DOHH2 (cell line): ENCODE measurements at regions not wholly inside any gene's neighbourhood (a gene's known extent, or its start where the extent isn't known, plus 50 kb on each side); places are given as distances from the start of the nearest gene placed in this dataset.

Source experiments
- H3F3A ChIP-seq: fragments of 200-600 bp; sonication (generic), shearing (Covaris generic); 2 replicates; pipeline ENCODE4 v1.6.0; 2016; ENCODE audit warnings: antibody characterized with exemption, mild to moderate bottlenecking; ENCODE audit not compliant: control insufficient read depth, insufficient read depth
- H3K27ac ChIP-seq: fragments of 200-600 bp; sonication (generic); 2 replicates; pipeline ENCODE4 v1.5.1; 2014; ENCODE audit warnings: low read depth, mild to moderate bottlenecking, low read length, moderate library complexity
- H3K27me3 ChIP-seq: fragments of 200-600 bp; sonication (generic); 2 replicates; pipeline ENCODE4 v1.6.1; 2014; ENCODE audit warnings: mild to moderate bottlenecking, low read length, mixed read lengths; ENCODE audit not compliant: control insufficient read depth
- H3K36me3 ChIP-seq: fragments of 200-600 bp; sonication (generic); 2 replicates; pipeline ENCODE4 v1.6.1; 2014; ENCODE audit warnings: mild to moderate bottlenecking, low read length, moderate library complexity, mixed read lengths; ENCODE audit not compliant: control insufficient read depth
- H3K4me1 ChIP-seq: fragments of 200-600 bp; sonication (generic); 2 replicates; pipeline ENCODE4 v1.6.1; 2014; ENCODE audit warnings: mild to moderate bottlenecking, low read length, mixed read lengths; ENCODE audit not compliant: control insufficient read depth
- H3K4me2 ChIP-seq: fragments of 200-600 bp; sonication (generic); 2 replicates; pipeline ENCODE4 v1.6.0; 2014; ENCODE audit warnings: mild to moderate bottlenecking, low read length, moderate library complexity
- H3K4me3 ChIP-seq: fragments of 200-600 bp; sonication (generic); 2 replicates; pipeline ENCODE4 v1.5.1; 2014; ENCODE audit warnings: mild to moderate bottlenecking, low read length, mixed read lengths
- H3K79me2 ChIP-seq: fragments of 200-600 bp; sonication (generic); 2 replicates; pipeline ENCODE4 v1.6.1; 2014; ENCODE audit warnings: mild to moderate bottlenecking, low read length, mixed read lengths; ENCODE audit not compliant: control insufficient read depth
- H3K9me2 ChIP-seq: fragments of 200-600 bp; sonication (generic); replicated peaks from 2 replicates; pipeline ENCODE4 v1.6.1; 2014; ENCODE audit warnings: mild to moderate bottlenecking, low read length, mixed read lengths; ENCODE audit not compliant: control insufficient read depth
- H3K9me3 ChIP-seq: fragments of 200-600 bp; sonication (generic); 2 replicates; pipeline ENCODE4 v1.6.1; 2014; ENCODE audit warnings: antibody characterized with exemption, low read length, mixed read lengths; ENCODE audit not compliant: control insufficient read depth, insufficient read depth
- H4K20me1 ChIP-seq: fragments of 200-600 bp; sonication (generic); 2 replicates; pipeline ENCODE4 v1.6.0; 2014; ENCODE audit warnings: low read depth, mild to moderate bottlenecking, antibody characterized with exemption, low read length, moderate library complexity; ENCODE audit not compliant: control insufficient read depth, insufficient read depth
- EZH2phosphoT487 ChIP-seq: fragments of 200-600 bp; sonication (generic); IDR thresholded peaks from 2 replicates; pipeline ENCODE4 v1.6.1; 2017; ENCODE audit warnings: borderline replicate concordance, mild to moderate bottlenecking, antibody characterized with exemption, low read length, moderate library complexity, mixed read lengths
- TF ChIP-seq, protein P1 (sequence below): fragments of 200-600 bp; sonication (generic); IDR thresholded peaks from one replicate; pipeline ENCODE4 v1.5.1; 2014; ENCODE audit warnings: antibody characterized with exemption, mild to moderate bottlenecking, low read depth, low read length; ENCODE audit not compliant: poor library complexity, severe bottlenecking

GRCh38 chr6:241336-241865 lies 50.9 kb upstream of the DUSP22 start:
- Histone ChIP-seq H3K4me3 (no peak overlapping the region), H3K36me3 (no peaks in the 10 kb centered on the region), H3K9me2 (no peaks in the 10 kb centered on the region), H3K79me2 (no peaks in the 10 kb centered on the region), H3F3A (no peaks in the 10 kb centered on the region), H3K9me3 (no peaks in the 10 kb centered on the region), H3K4me1 (no peaks in the 10 kb centered on the region), H4K20me1 (no peaks in the 10 kb centered on the region), H3K27me3 (peaks cover 13% of the 10 kb centered on the region), H3K27ac (no peak overlapping the region), H3K4me2 (no peak overlapping the region)
- TF ChIP-seq, protein P1, sequence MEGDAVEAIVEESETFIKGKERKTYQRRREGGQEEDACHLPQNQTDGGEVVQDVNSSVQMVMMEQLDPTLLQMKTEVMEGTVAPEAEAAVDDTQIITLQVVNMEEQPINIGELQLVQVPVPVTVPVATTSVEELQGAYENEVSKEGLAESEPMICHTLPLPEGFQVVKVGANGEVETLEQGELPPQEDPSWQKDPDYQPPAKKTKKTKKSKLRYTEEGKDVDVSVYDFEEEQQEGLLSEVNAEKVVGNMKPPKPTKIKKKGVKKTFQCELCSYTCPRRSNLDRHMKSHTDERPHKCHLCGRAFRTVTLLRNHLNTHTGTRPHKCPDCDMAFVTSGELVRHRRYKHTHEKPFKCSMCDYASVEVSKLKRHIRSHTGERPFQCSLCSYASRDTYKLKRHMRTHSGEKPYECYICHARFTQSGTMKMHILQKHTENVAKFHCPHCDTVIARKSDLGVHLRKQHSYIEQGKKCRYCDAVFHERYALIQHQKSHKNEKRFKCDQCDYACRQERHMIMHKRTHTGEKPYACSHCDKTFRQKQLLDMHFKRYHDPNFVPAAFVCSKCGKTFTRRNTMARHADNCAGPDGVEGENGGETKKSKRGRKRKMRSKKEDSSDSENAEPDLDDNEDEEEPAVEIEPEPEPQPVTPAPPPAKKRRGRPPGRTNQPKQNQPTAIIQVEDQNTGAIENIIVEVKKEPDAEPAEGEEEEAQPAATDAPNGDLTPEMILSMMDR = no peak
- TF ChIP-seq EZH2phosphoT487 = no peak
